Muscle of arm (tissue), 1 donor: ENCODE measurements at regions not wholly inside any gene's neighbourhood (a gene's known extent, or its start where the extent isn't known, plus 50 kb on each side); places are given as distances from the start of the nearest gene placed in this dataset.
"Not testable (repeated sequence)": the region's sequence is repeated elsewhere in the genome, so short reads cannot be mapped to it uniquely, and the experiment has no call there.

Experiments
- DNase-seq: peaks from one replicate; pipeline ENCODE4 v3.0.0-alpha.2; 2013

DNA sequence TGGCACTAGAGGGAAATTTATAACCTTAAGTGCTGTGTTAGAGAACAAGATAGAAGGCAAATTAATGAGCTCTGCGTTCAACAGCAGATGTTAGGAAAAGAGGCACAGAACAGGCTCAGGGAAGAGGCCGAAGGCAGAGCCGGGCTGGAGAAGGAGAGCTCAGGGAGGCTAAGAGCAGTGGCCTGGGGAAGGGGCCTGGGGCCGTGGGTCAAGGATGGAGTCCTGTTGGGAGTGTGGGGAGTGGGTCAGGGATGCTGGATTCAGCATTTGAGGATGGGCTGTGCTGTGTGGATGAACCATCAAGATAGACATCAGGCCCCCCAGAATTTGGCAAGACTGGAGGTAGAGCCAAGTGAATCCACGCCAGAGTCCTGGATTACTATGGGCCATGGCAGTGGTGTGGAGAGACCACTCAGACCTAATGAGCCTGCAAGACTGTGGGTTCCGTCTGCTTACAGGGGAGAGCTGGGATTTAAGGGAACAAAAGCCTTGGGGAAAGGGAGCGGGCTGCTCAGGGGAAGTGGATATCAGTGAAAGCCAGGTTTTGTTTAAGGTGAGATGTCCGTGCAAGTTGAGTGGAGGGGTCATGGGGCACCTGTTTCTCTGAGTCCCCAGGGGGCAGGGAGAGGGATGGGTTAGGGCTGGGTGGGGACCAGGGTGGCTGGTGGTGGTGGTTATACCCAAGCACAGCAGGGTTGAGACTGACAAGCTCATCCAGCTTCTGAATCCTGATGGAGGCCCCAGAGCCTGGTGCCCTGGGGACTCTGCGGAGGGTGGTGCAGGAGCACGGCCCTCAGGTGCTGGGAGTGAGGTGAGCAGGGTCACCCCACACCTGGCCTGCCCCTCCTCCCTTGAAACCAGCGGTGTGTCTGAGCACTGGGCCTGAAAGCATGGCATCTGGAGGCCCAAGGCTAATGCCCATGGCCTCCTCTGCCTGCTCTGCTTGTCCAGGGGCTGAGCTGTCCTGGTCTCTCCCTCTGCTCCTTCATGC, 101.7 kb downstream of the BMS1 start:
- DNase-seq, result no peak

DNA sequence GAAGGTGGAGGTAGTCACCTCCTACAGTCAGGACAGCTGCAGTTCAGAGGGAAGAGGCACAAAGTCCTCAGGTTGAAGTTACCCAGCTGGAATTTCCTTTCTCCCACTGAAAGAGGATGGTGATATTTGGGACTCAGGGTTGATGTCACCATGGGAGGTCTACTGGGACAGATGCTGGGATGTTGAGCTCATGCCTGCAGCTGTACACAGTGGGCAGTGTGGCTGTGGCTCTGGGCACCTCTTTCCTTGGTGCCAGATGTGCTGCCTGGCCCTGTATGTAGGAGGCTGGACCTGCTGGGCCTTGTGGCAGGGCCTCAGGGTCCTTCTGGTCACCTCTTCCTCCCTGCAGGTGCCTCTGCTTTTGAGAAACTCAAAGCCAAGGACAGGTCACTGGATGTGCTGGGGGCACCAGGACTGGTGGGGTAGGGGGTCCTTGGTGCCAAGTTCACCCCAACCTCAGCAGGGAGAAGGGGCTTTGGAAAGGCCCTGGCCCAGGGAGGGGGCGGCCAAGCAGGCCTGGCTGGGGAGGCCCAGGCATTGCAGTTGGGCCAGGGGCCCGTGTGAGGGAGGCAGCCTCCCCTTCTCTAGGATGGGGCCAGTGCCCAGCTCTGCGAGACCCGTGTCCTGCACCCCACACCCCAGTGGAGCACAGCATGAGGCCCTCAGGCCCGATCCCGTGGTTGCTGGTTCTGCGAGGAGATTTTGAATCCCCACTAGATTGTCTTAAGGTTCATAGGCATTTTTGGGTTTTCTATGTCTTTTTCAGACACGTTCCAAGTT, 103.1 kb downstream of the BMS1 start:
- no peak for DNase-seq

DNA sequence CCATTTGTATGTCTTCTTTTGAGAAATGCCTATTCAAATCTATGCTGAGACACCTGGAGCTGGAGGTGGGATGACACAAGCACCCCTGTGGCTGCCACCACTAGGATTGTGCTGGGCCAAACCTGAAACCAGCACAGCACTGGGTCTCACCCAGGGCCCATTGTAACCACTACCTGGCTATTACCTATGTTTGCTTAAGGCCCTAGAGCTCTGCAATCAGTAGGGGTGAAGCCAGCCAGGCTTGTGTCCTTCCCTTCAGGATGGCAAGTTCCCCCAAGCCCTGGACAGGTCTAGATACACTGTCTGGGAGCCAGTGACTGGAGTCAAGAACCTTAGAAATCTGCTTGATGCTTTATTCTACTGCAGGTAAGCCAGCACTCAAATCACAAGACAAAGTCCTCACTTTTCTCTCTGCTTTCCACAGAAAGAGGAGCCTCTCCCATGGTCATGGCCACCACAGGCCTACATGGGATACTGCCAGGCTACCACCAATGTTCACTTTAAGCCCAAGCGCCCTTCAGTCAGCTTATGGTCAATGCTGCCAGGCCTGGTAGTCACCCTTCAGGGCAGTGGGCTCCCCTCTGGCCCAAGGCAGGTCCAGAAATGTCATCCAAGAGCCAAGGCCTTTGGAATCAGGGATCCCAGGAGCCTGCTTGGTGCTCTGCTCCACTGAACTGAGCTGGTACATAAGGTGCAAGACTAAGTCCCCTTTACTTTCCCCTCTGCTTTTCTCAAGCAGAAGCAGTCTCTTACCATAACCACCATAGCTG, 105.3 kb downstream of the BMS1 start:
- DNase-seq, result no peak

DNA sequence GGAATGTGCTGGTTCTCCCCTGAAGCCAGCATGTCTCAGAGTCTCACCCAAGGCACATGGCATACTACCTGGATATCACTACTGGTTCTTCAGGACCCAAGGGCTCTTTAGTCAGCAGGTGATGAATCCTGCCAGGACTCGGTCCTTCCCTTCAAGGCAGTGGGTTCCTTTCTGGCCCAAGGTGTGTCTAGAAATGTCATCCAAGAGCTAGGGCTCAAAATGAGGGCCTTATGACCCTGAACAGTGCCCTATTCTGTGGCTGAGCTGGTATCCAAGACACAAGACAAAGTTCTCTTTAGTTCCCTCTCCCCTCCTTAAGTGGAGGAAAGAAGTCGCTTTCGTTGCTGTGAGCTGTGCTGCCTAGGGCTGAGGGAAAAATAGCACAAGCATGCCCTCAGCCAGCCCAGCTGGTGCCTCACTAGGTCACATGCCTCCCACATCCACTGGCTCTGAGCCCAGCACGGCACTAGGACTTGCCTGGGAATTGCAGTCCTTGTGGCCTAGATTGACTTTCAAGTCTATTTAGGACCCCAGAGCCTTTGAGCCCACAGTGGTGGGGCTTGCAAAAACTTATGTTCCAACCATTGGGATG, 106.0 kb downstream of the BMS1 start:
- no peak for DNase-seq

DNA sequence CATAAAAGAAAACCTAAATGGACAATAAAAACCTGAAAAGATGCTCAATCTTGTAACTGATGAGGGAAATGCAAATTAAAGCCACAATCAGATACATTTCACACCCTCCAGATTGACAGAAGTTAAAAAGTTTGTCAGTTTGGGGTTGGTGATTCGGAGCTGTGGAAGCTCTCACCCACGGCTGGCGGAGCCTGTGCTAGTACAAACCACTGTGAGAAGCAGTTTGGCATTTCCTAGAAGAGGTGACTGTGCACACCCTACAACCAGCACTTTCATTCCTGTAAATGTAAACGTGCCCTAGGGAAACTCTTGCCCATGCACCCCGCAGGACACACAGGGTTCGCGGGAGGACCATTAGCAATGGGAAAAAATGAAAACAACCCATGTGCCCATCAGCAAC, 114.1 kb downstream of the BMS1 start:
- no peak for DNase-seq

DNA sequence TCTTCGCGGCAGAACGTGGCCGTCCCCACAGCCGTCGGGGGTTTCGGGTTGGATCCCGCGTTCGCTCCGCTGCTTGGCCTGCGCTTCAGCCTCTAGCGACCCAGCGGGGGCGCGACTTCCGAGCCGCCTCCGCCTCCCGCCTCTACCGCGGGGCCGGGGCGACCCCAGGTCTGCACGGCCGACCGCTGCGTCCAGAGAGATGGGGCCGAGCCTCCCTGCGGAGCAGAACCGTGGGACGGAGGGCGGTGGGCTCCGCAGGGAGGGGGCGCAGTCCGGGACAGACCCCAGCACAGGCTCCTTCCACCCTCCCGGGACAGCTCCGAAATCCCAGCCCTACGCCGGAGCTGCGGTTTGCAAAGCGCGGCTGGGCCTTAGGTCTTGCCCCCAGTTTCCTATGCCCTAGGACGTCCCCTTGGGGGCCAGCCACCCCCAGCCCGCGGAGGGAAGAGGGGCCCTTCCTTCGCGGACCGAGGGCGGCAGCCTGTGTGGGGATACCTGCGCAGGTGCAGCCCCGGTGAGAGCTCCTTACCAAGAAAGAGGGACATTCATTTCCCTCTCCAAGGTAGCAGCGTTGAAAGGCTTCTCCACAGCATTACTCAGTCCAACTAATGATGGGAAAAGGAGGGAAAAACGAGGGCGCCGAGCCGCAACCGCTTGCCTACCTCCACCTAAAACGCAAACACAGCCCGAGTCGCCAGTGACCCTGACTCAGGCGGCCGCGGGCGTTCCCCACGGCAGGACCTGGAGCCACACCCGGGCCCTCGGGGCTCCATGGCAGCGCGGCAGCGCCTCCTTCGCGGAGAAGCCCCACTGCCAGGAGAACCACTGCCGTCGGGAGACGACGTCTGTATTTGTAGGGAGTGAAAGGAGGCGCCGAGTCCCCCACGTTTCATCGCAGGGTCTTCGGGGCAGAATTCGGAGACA, 115.7 kb downstream of the BMS1 start:
- no peak for DNase-seq

DNA sequence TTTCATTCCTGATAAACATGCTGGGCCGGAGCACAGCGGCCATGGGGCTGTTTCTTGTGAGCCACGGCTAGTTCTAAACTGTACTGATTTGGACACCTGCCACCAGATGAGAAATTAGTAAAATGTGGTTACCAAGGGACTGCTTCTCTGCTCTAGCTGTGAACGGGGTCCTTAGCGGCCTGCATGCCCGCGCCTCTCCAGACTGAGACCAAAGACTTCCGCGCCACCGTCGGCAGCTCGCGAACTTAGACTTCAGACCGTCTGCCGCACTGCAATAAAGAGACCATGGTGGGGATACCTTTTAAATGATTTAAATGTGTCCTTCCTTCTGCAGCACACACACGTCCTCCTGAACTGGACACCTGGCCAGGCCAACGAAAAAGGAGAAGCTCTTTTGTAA, 116.4 kb downstream of the BMS1 start:
- DNase-seq, result no peak

DNA sequence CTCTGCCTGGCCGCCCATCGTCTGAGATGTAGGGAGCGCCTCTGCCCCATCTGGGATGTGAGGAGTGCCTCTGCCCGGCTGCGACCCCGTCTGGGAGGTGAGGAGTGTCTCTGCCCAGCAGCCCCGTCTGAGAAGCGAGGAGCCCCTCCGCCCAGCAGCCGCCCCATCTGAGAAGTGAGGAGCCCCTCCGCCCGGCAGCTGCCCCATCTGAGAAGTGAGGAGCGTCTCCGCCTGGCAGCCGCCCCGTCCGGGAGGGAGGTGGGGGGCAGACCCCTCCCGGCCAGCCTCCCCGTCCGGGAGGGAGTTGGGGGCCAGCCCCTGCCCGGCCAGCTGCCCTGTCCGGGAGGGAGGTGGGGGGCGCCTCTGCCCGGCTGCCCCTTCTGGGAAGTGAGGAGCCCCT, 117.8 kb downstream of the BMS1 start:
- not testable (repeated sequence) for DNase-seq

DNA sequence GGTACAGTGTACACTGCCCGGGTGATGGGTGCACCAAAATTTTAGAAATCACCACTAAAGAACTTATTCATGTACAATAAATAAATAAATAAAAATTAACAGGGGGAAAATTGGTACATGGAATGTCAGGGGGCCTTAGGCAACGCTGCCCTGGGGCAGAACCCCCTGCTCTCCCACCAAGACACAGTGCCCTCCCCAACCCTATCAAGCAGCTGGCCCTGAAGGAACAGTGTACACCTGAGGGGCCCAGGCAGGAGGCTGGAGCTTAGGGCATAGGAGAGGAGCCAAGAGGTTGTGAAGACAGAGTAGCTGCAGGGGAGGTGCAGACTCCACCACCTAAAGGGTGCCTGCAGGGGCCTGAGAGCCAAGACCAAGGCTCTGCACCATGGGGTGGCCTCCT, 128.8 kb downstream of the BMS1 start:
- DNase-seq, result no peak

DNA sequence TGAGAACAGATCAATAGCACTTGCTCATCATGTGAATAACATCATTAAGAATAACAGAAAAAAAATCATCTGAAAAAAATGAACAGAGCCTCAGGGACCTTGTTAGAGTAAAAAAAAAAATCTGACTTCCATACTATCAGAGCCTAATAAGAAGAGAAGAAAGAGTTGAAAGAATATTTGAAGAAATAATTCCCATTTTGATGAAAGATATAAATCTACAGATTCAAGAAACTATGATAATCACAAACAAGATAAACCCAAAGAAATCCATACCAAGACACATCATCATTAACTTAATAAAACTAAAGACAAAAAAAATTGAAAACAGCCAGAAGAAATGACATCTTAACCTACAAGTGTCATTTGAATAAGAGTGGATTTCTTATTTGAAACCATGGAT, 134.4 kb downstream of the BMS1 start:
- no peak for DNase-seq

DNA sequence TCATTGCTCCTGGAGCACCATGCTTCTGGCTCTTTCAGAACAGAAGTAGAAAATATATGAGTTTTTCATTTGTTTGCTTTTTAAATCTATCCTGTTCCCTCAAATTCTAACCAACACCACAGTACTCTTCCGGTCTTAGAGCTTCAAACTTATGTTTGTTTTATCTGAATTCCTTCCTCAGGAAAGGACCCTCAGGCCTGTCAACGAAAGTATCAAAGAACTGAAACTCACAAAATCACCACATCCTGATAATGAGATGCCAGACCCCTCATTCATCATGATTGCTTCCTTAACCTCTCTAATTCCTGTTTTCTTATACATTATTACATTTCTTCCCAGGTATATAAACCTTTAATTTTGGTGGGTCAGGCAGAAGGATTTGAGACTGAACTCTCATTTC, 135.2 kb downstream of the BMS1 start:
- no peak for DNase-seq

DNA sequence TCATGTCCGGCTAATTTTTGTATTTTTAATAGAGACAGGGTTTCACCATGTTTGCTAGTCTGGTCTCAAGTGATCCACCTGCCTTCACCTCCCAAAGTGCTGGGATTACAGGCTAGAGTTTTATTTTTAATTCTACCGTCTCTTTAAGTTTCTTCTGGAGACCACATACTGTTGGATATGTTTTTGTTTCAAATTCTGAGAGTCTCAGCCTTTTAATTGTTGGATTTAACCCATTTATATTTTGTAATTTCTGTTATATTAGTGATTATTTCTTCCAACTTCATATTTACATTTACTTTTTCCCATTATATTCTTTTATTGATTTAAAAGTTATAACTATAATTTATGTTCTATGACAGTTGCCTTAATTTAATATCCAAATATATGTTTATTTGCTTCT, 139.4 kb downstream of the BMS1 start:
- no peak for DNase-seq

DNA sequence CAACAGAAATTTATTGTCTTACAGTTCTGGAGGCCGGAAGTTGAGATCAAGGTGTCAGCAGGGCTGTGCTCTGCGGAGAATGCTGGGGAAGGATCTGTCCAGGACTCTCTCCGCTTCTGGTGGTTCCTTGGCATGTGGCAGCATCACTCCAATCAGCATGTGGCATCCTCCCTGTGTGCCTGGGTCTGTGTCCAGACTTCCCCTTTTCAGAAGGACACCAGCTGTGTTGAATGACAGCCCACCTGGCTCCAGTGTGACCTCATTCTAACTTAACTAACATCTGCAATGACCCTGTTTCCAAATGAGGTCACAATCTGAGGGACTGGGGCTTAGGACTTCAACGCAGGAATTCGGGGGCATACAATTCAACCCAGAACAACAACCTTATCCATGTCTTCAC, 141.9 kb downstream of the BMS1 start:
- DNase-seq, result no peak

DNA sequence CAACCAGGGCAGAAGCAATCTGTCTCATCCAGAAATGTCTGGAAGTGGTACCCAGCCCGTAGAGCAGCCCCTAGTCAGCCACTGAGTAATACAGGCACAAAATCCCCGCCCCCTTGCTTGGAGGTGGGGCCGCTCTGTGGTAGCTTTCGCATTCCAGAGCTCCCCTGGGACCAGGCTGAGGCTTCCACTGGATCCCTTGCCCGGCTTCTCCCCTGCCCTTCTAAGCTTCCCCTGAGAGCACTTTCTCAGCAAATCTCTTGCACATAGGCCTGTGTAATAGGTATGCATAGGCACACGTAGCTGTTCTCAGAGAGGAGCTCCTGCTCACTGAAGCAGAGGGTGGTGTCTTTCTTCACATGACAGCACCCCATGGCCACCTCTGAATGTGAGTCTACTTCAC, 144.2 kb downstream of the BMS1 start:
- DNase-seq, result no peak

DNA sequence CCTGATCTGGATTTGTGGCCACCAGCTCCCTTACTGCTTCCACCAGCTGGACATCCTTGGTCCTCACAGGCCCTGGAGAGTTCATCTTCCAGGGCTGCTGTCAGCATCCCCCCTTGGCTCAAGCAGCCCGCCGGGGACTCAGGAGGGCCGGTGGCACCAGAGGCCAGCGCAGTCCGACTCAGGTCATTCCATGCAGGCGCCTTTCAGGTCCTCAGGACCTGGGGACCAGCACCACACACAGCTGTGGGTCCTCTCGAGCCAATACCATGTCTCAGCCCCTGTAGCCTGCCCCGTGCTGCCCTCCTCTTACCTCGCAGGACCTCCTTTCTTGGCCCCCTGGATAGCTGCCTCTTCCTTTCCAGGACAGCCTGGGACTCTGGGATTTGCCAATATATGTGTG, 145.5 kb downstream of the BMS1 start:
- no peak for DNase-seq

DNA sequence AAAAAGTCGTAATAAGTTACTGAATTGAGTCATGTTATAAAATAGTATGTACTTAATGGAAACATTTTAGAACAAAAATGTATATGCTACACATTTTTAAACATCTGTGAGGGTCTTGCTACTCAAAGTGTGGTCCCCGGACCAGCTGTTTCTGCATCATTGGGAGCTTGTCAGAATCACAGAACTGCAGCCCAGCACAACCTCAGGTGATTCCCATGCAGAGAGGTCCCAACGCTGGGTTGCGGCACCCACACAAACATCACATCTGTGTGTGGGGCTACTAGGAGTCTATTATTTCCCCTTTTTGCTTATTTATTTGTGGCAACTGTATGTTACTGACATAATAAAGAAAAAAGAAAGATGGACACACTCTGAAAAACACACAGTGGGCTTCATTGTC, 146.6 kb downstream of the BMS1 start:
- no peak for DNase-seq

DNA sequence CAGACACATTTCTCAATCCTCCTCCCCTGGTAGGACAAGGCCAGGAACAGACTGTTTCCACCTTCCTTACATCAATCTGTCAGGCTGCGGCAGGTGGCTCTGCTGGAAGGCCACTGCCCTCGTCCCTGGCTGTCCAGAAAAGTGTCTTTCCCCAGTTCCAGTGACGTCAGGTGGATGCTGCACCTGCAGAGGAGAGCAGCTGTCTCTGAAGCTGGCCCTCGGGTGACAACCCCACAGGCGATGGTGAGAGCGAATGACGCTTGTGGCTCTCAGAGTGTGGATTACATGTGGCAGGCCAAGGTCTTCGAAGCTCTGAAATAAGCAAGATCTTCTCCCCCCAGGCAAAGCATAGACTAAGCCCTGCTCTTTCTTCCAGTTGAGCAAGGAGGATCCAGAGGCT, 146.9 kb upstream of the RET start:
- no peak for DNase-seq

DNA sequence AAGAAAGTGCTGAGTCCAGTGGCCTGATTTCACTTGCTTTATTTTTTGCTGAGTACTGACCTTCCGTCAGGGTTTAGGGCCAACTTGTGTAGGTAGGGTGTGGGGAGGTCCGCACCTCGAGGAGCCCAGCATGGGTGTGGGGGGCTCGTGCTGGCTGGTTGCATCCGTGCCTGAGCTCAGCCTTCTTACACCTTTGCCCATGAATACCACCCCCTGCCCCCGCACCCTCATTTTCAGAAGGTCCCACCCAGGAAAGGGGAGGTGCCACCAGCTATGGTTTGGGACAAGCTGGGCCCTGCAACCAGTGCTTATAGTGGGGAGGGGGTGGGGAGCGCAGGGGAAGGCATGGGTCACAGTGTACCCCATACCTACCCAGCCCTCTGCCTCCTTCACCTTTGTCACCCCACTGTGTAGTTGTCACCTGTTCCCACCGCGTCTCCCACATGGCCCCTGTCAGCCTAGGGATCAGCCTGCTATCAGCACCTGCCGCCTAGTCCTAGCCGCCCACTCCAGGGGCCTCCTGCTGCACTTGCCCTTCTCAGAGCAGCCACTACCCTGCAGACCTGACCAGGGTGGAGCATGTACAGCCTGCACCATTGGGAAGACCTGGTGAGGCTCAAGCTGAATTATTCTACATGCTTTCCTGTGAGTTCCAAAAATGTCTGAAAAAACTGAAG, 146.2 kb upstream of the RET start:
- DNase-seq, result no peak

DNA sequence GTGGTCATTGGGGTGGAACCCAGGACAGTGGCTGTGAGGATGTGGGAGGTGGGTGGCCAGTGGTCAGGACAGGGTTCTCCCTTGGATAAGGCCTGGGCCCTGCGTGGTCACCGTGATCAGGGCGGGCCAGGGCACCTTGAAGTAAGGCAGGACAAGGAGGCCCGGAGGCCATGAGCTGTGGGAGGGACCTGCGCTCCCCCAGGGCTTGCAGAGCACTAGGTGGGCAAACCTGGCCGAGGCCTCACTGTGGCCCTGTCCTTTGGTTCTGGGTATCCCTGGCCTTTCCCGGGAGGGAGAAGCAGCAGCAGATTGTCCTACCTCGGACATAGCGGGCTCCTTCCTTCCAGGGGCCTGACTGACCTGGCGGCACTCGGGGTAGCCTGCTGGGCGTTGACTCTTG, 144.8 kb upstream of the RET start:
- DNase-seq, result no peak

DNA sequence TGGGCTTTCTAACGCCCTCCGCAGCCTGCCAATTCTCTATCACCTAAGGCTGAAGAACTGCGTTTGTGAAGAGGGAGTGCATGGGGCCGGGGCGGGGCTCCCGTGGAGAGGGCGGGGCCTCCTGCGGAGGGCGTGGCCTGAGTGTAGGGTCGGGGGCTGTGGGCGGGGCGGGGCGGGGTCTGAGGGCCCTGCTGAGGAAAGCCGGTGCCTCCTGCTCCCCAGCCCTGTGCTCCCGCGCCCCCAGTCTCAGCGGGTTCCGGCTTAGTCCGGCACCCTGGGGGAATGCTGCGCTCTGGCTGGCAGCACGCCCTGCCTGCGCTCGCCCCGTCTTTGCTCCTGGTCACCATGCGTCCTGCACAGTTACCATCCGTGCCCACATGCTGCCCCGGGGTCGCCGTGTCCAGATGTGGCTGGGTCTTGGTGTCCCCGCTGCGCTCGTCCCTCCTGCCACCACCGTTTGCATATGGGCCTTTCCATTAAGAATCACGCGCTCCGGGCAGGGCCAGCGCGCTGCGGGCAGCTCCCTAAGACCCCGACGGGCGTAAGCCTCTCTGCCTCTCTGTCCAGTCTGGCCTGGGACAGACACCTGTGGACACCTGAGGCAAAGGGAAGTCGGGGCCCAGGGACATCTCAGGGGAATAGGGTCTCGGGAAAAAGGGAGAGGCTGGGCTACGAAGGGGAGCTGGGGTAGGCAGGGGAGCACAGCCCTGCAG, 144.0 kb upstream of the RET start:
- no peak for DNase-seq
